HG03342 (cell line): ENCODE measurements at regions not wholly inside any gene's neighbourhood (a gene's known extent, or its start where the extent isn't known, plus 50 kb on each side); places are given as distances from the start of the nearest gene placed in this dataset.
"Not testable (repeated sequence)": the region's sequence is repeated elsewhere in the genome, so short reads cannot be mapped to it uniquely, and the experiment has no call there.

ENCODE experiments used
- ATAC-seq: cut with Tn5 transposase; IDR thresholded peaks from one replicate; pipeline ENCODE4 v1.9.1; 2021; ENCODE audit warnings: mild to moderate bottlenecking, moderate library complexity; ENCODE audit not compliant: unreplicated experiment

DNA sequence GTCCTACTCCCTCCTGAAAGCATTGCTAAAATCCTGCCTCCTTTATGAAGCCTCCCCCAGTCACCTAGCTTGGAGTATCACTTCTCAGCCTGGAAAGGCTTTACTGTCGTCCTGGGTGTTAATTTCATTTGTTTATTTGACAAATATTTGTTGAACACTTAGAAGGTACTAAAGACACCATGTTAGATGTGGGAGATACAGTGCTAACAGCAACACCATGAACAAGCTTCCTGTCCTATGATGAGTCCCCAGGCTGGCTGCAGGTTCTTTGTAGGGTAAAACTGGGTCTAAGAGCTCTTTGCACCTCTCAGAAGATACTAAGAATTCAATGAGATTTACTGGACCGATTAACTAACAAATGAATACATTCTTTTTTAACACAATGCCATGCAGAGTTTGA, 109.2 kb upstream of the TMEM170B start:
- ATAC-seq = no peak

DNA sequence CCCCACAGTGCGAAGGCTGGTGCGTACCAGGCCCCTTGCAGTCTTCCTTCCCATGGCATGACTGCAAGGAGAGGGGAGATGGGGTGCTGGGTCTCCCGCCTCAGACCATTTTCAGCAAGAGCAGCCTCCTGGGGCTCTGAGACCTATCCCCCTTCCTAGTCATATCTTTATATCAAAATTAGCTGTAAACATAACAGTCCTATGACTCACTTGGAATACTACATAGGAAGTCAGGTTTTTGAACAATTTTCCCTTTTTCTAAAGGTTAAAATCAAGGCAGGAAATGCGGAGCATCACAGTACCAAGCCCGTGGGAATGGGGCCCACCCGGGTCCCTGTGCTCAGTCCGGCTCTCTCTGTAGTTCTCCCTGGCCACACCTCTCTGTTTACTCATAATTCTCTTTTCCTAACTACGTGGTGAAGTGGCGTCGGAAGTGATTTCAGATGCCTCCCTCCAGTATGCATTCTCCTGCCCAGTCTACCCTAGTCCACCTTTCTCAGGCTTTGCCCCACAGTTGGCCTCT, 109.8 kb upstream of the TMEM170B start:
- ATAC-seq = no peak

DNA sequence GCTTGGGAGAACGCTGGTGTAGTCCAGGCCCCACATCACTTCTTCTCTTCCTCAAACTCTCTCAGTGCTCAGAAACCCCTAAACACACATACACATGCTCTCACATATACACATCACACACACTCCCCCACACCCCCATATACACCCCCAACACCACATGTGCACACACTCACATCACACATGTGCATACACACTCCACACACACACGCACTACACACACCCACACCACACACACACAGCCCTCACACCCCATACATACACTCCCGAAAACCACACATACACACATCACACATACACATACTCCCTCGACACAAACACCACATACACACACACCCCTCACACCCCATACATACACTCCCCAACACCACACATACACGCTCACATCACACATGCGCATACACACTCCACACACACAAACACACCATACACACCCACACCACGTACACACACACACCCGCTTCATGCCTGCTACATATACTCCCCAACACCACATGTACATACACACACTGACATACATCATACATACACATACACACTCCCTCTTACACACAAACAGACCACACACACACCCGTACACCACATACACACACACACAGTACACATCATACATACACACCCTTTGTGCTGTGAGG, 110.3 kb upstream of the TMEM170B start:
- ATAC-seq = no peak

DNA sequence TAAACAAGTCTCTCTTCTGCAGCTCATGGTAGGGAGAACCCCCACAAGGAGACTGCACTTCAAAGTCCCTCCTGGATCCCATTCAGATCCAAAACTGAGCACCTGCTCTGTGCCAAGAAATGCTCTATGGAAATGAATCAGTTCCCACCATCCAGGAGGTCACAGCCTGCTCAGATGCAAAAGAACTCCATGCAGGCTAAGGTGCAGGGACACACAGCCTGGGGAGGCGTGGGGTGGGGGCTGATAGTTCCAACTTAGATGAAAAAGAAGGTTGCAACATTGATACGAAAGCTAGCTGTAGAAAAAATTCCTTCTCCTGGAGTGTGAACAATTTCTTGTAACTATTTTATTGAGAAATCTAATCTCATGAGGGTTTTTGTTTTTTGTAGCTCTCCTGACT, 111.0 kb upstream of the TMEM170B start:
- ATAC-seq = no peak

DNA sequence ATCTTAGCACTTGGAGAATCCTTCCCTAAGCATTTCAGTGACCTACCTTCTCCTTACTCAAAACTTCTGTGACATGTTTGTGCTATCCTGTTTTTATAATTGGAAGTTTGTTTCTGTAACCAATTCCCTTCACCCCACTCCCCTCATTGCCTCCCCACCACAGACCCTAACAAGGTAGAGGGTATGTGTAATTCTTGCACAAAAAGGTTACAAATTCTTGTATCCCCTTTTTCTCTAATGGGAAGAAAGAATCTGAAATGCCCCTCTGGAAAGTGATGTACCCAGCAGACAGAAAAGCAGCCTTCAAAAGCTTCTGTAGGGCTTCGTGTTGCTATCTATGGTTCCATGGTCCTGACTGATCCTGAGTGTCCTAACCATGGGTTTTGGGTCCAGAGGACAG, 111.7 kb upstream of the TMEM170B start:
- ATAC-seq = no peak

DNA sequence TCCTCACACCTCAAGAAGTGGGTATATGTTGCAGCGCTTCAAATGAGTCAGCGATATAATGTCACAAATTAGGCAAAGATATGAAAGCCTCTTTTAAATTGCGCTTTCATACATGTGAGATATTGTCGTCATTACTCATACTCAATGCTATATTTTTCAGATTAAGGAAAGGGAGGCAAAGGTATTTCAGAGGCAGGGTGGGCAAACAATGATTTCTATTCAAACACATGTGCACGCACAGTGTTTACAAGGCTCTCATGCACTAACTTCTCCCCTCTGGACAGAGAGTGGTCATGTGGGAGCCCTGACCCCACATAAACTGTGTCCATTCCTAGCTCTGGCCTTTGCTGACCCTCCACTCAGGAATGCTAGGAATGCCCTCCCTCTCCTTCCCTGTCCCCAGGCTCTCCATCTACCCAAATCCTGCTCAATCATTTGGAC, 112.1 kb upstream of the TMEM170B start:
- no peak for ATAC-seq

DNA sequence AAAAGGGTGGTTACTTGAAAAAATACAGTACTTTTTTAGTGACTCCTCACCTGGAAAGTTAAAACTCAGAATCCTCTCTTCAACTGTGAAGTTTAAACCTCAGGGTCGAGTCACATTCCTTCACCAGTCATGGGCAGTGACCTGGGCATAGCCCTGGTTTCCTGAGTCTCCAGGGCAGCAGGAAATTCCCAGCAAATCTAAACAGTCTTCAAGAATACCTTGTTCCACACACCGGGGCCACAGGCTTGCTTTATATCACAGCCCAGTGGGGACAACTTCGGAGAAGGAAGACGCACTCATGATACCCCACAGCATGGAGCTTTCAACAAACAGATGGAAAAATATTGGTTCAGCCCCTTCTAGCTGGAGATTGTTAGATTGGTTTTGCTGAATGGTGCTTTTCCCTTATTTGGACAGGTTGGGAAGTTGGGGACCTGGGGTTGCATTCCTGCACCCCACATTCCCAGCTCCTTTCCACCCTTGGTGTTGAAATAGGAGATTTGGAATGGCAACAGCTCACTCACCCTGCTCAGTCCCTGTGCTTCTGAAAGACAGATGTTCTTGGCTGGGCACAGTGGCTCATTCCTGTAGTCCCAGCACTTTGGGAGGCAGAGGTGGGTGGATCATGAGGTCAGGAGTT, 113.0 kb upstream of the TMEM170B start:
- ATAC-seq = no peak

DNA sequence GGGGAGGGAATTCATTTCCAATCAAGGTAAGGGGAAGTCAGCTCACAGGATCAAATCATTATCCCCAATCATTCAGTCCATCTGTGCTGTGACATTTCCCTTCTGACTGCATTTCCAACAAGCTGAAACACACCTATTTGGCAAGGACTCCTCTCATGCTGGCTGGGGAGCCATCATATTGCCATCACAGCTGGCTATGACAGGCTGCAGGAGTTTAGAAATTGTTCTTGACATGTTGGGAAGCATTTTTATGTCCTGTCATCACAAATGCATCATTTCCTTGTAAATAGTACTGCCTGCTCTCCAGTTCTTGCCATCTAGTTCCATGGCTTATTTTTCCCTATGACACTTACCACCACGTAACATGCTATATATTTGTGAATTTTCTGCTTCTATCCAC, 113.9 kb upstream of the TMEM170B start:
- no peak for ATAC-seq

DNA sequence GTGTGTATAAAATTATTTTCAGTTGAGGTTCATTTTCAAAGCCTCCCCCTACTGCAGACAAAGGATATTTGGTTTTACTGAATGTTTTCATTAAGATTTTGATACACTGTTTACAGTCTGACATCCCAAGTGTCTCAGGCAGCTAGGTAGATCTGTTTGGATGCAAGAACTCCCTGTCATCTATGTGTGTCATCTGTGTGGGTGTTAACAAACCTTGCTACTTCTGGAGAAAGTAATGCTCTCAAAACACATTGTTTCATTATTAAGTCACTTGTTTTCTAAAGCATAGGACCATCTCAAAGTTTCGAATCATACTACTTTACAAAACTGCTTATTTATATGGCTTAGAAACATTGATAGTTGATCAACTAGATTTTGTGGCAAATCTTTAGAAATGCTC, 114.5 kb upstream of the TMEM170B start:
- ATAC-seq = no peak

DNA sequence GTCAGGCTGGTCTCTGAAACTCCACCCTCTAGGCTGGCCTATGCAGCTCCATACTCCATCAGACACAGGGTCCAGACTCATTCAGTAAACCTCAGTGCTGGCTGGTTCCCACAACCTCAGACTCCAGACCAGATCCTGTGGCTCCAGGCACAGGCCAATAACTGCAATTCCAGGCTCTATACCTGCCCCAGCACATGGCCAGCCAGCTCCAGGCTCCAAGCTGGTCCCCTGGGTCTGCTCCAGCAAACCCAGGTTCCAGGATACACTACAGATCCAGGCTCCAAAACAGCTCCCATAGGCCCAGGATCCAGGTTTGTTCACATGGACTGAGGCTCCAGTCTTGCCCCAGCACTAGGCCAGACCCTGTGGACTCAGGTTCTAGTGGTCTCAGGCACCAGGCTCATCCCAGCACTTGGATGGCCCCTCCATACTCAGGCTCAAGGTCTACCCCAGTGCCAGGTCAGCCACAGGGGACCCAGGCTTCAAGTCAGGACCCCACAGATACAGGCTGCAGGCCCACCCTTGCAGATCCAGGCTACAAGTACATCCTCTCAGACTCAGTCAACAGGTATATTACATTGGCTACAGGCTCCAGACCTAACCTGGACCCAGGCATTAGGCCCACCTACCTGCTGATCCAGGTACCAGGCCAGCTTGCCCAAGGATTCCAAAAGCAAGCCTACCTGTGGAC, 117.6 kb upstream of the TMEM170B start:
- ATAC-seq = no peak

DNA sequence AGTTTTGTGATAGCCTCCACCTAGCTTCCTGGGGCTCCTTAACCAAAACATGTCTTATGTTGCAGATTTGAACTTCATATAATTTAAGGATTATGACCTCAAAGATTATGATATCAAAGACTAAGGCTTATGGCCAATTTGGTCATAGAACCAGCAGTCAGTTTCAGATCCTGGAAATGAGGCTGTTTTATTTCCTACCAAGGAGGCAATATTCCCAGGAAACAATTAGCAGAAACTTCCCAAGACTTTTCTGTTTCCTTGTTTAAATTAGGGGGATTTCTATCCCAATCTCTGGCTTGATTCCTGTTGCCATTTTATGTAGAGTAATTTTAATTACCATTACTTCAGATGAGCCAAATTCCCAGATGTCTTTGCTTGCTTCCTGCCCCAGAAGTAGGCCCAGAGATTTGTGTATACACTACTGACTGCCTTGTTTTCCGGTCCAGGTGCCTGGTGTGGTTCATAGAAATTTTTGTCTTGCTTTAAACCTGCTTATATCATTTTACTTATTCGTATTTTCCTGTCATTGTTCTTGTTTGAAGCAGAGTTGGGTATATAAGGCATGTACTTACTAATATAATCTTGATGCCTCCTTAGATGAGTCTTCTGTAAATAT, 119.2 kb upstream of the TMEM170B start:
- no peak for ATAC-seq

DNA sequence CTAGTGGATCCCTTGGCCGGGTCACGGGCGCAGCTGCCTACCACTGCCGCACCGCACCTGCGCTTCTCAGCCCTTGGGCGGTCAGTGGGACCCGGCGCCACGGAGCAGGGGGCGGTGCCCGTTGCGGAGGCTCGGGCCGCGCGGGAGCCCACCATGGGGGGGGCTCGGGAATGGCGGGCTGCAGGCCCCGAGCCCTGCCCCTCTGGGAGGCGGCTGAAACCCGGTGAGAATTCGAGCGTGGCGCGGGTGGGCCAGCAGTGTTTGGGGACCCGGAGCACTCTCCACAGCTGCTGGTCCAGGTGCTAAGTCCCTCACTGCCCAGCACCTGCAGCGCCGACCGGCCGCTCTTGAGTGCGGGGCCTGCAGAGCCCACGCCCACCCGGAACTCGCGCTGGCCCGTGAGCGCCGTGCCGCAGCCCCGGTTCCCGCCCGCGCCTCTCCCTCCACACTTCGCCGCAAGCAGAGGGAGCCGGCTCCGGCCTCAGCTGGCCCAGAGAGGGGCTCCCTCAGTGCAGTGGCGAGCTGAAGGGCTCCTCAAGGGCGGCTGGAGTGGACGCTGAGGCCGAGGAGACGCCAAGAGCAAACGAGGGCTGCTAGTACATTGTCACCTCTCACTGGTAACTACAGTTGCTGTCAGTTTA, 120.5 kb upstream of the TMEM170B start:
- ATAC-seq = no peak

DNA sequence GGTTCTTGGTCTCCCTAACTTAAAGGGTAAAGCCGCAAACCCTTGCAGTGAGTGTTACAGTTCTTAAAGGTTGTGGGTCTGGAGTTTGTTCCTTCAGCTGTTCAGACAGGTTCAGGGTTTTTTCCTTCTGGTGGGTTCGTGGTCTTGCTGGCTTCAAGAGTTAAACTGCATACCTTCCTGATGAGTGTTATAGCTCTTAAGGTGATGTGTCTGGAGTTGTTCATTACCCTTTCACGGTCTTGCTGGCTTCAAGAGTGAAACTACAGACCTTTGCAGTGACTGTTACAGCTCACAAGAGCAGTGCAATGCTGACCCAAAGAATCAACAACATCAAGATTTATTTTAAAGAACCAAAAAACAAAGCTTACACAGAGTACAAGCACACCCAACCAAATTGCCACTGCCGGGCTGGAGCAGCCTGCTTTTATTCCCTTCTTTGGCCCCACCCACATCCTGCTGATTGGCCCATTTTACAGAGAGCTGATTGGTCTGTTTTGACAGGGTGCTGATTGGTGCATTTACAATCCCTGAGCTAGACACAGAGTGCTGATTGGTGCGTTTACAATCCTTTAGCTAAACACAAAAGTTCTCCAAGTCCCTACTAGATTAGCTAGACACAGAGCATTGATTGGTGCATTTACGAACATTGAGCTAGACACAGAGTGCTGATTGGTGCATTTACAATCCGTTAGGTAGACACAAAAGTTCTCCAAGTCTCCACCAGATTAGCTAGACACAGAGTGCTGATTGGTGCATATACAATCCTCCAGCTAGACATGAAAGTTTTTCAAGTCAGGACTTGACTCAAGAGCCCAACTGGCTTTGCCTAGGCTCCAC, 121.2 kb upstream of the TMEM170B start:
- not testable (repeated sequence) for ATAC-seq

DNA sequence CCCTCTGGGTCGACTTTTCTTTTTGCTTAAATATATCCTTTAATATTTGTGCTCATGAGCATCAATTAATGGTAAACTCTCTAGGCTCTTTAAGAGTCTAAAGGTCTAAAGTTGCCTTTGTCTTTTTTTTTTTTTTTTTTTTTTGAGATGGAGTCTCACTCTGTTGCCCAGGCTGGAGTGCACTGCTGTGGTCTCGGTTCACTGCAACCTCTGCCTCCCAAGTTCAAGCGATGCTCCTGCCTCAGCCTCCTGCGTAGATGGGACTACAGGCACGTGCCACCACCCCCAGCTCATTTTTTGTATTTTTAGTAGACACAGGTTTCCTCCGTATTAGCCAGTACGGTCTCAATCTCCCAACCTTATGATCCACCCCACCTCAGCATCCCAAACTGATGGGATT, 122.0 kb upstream of the TMEM170B start:
- ATAC-seq = no peak

DNA sequence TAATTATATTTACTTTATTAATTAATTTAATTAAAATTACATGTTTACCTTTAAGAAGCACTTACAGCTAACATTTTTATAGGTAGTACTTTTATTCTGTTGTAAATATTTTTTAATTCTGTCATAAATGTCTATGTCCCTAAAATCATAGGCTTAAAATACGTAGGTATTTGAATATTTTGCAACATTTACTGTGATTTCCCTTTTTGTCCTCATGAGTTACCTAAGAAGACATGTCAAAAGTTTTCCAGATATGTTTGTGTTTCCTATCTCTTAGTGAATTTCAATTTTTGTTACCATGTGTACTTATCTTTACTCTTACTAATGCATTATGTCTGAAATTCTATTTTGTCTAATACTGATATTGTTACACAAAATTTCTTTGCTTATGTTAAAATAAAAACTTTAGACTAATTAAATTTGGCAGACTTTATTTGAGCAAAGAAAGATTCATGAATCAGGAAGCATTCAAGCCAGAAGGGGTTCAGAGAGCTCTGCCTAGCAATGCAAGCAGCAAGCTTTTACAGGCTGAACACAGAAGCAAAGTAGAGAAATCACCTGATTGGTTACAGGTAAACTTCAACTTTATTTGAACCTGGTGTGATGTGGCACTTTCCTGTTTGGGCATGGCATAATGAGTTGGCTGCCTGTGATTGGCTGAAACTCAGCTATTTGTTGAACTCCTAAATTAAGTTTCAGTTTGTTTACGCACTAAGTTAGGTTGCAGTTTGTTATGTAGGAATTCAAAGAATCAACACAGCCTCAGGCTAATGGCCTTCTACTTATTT, 123.2 kb upstream of the TMEM170B start:
- ATAC-seq = peak; percentile 62

DNA sequence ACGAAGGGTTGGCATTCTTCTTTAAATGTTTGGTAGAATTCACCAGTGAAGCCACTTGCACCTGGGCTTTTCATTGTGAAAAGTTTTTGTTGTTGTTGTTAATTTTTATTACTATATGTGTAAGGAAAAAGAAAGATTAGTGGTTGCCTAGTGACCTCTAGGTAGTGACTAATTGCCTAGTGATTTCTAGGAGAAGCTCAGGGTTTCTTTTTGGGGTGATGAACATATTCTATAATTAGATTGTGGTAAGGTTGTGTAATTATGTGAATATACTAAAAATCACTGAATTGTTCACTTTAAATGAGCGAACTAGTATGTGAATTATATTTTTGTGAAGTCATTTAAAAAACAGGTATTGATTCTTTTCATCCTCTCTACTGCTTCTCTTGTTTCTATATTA, 123.8 kb upstream of the TMEM170B start:
- ATAC-seq = no peak

DNA sequence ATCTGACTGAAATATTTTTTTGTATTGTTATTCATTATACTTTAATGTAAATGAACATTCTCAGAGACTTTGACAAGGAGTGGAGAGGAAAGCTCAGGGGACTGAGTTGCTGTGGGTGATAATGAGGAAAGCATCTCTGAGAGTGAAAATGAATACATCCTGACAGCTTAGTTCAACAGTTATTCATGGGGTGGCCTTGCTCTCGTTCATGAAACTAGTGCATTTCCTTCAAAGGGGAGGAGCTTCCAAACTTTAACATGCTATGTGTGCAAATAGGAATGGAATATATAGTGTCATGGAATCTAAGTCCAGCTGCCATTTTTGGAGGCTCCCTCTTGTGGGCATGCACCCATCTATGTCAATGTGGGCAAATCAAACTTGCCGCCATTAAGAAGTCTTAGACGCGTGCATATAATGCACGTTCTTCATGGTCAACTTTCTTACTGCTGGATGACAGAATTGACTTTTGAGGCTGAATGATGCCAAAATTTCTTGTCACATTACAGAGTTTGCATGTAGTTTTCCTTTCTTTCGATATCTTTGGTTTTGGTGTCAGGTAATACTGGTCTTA, 124.3 kb upstream of the TMEM170B start:
- ATAC-seq = no peak

DNA sequence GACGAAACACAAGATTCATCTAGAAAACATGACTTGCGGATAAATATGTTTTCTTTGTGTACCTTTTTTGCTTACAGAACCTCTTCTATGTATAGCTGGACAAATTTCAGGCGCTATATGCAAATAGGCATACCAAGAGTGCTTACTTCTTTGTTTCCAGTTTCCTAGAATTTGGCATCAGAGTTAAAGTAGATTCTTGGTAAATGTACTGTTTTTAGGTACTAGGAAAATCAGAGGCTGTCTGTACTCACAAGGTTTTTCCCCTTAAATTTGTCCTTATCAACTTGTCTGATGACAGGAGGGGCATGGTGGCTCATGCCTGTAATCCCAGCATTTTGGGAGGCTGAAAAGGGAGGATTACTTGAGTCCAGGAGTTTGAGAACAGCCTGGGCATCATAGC, 124.9 kb upstream of the TMEM170B start:
- ATAC-seq = no peak

DNA sequence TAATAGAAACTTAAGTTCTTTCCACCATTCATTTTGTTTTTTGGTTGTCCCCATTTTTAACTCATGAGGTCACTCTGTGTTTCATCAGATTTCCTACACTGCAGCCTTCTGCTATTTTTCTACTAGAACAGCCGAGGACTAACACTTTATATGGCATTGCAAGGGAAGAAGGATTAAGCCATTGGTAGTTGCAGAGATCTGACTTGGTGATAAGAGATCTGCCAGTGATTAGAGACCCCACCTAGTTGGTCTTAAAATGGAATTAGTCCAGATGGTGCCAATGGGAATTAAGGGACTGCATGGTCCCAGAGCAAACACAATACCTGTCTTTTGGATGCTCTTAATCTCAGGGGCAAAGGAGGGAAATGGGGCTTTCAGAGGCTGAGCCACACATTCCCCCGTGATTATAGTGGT, 125.5 kb upstream of the TMEM170B start:
- no peak for ATAC-seq
